Glutamatergic neuron (in vitro differentiated cells): ENCODE measurements at regions not wholly inside any gene's neighbourhood (a gene's known extent, or its start where the extent isn't known, plus 50 kb on each side); places are given as distances from the start of the nearest gene placed in this dataset.

ENCODE experiments used
- DNase-seq: peaks from one replicate; pipeline ENCODE4 v3.0.0; 2022
- H3K27ac Mint-ChIP-seq: one replicate; pipeline ENCODE4 v1.8.0; 2020; ENCODE audit warnings: mild to moderate bottlenecking, mixed read lengths, inconsistent platforms; ENCODE audit not compliant: unreplicated experiment
- H3K27me3 Mint-ChIP-seq: one replicate; pipeline ENCODE4 v1.8.0; 2020; ENCODE audit warnings: mild to moderate bottlenecking, moderate library complexity, mixed read lengths, inconsistent platforms; ENCODE audit not compliant: unreplicated experiment
- H3K36me3 Mint-ChIP-seq: one replicate; pipeline ENCODE4 v1.8.0; 2020; ENCODE audit warnings: mild to moderate bottlenecking, mixed read lengths, inconsistent platforms; ENCODE audit not compliant: unreplicated experiment
- H3K4me1 Mint-ChIP-seq: one replicate; pipeline ENCODE4 v1.8.0; 2020; ENCODE audit warnings: mild to moderate bottlenecking, low read depth, mixed read lengths, inconsistent platforms; ENCODE audit not compliant: unreplicated experiment
- H3K4me3 Mint-ChIP-seq: one replicate; pipeline ENCODE4 v1.8.0; 2020; ENCODE audit warnings: mild to moderate bottlenecking, mixed read lengths, inconsistent platforms; ENCODE audit not compliant: unreplicated experiment
- H3K9me3 Mint-ChIP-seq: one replicate; pipeline ENCODE4 v1.8.0; 2020; ENCODE audit warnings: mild to moderate bottlenecking, moderate library complexity, mixed read lengths, inconsistent platforms; ENCODE audit not compliant: unreplicated experiment
- TF ChIP-seq, protein P1 (sequence below): fragments of 200-600 bp; sonication (generic); IDR thresholded peaks from one replicate; pipeline ENCODE4 v1.5.0; 2021; ENCODE audit not compliant: partially characterized antibody, unreplicated experiment

GRCh38 chr1:47651311-47652089 is 213.7 kb downstream of the FOXD2 start:
- Mint-ChIP-seq H3K4me3 (no peak overlapping the region), H3K9me3 (peaks cover 1% of the 10 kb centered on the region)
- TF ChIP-seq, protein P1, sequence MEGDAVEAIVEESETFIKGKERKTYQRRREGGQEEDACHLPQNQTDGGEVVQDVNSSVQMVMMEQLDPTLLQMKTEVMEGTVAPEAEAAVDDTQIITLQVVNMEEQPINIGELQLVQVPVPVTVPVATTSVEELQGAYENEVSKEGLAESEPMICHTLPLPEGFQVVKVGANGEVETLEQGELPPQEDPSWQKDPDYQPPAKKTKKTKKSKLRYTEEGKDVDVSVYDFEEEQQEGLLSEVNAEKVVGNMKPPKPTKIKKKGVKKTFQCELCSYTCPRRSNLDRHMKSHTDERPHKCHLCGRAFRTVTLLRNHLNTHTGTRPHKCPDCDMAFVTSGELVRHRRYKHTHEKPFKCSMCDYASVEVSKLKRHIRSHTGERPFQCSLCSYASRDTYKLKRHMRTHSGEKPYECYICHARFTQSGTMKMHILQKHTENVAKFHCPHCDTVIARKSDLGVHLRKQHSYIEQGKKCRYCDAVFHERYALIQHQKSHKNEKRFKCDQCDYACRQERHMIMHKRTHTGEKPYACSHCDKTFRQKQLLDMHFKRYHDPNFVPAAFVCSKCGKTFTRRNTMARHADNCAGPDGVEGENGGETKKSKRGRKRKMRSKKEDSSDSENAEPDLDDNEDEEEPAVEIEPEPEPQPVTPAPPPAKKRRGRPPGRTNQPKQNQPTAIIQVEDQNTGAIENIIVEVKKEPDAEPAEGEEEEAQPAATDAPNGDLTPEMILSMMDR, result no peak

GRCh38 chr1:47655521-47656300 is 217.9 kb downstream of the FOXD2 start:
- Mint-ChIP-seq H3K27ac (no peak overlapping the region), H3K36me3 (no peaks in the 10 kb centered on the region), H3K27me3 (peaks cover 9% of the 10 kb centered on the region), H3K4me1 (peaks cover 11% of the 10 kb centered on the region), H3K9me3 (peaks cover 1% of the 10 kb centered on the region), H3K4me3 (no peak overlapping the region)
- TF ChIP-seq, protein P1, result no peak
- no peak for DNase-seq

More at GRCh38 chr1:47651311-47652089, 213.7 kb downstream of the FOXD2 start:
- peaks cover 7% of the 10 kb centered on the region for H3K27me3 Mint-ChIP-seq
- no peaks in the 10 kb centered on the region for H3K36me3 Mint-ChIP-seq
- H3K4me1 Mint-ChIP-seq, result peaks cover 17% of the 10 kb centered on the region
- no peak for DNase-seq
- H3K27ac Mint-ChIP-seq, result peak overlapping the region; percentile 48

DNA sequence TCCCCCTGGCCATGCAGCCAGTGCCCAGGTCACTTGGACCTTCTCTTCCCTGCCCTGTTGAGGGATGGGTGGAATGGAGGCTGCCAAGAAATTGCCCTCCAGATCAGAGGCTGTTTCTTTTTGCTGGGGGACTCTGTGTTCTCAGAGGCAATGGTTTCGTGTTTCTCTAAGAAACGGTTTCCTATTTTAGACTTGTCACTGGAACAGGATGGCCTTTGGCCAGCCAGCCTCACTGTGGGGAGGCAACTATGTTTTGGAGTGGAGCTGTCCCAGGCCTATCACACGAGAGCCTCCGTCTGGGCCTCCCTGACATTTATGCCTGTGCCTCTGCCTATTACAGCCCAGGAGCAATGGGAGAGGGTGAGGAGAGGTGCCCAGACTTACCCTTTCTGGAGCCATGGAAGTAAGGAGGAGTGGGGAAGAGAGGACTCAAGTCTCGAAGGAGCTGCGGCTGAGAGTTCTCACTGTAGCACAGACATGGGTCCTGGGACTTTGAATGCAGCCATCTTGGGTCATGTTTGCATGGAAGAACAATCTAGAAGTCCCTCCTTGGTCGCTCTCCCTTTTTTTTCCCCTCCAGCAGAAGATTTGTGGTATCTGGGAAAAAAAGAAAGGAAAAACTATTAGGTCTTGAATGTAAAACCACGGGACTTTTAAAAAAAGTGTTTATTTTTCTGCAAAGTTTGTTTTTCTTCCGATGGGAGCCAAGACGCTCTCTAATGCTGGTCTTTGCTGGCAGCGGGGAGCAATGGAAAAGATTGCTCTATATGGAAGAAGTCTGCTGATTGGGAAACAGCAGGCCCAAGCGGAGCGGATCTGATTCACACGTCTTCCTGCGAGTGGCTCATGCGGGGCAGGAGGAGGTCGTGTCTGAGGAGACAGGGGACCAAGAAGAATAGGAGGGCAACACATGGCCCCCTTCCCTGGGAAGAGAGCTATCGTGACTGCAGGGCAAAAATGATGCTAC is 219.2 kb downstream of the FOXD2 start:
- DNase-seq, result no peak

DNA sequence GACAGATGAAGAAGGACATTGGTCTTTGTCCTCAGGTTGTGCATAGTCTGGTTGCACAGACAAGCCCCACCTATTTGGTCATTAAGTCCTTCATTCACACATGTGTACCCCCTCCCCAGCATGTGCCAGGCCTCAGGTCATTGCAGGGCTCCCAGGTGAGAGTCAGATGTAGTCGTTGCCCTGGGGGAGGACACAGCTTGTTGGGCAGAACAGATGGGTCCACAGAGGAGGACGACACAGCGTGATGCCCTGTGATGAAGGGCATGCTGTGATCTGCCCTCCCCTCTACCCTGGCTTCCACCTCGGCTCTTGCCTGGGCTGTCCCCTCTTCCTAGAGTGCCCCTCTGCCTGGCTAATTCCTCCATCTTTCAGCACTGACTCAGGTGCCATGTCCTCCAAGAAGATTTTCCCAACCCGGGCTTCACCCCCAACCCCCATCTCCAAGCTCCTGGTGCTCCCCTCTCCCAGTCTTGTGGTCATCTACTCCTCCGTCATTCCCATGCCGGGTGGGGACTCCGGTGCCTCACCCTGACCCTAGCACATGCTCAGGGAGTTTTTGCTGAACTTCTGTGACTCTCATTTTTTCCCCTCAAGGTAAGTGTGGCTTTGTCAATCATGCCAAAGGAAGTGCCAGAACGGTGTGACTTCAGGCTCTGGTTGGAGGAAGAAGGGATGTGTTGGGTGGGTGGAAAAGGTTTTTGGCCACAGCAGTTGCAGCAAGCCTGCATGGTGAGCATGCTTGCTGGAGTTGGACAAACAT is 220.5 kb downstream of the FOXD2 start:
- Mint-ChIP-seq H3K9me3 (no peaks in the 10 kb centered on the region), H3K36me3 (no peaks in the 10 kb centered on the region), H3K4me3 (no peak overlapping the region), H3K27me3 (peaks cover 5% of the 10 kb centered on the region), H3K4me1 (no peaks in the 10 kb centered on the region), H3K27ac (no peak overlapping the region)
- no peak for DNase-seq
- TF ChIP-seq, protein P1, result no peak

More for the DNA sequence above, 219.2 kb downstream of the FOXD2 start:
- Mint-ChIP-seq H3K36me3 (no peaks in the 10 kb centered on the region), H3K9me3 (peaks cover 1% of the 10 kb centered on the region), H3K4me1 (no peaks in the 10 kb centered on the region), H3K27me3 (peaks cover 8% of the 10 kb centered on the region), H3K27ac (no peak overlapping the region), H3K4me3 (no peak overlapping the region)
- TF ChIP-seq, protein P1, result no peak
